ENCODE measurements at regions not wholly inside any gene's neighbourhood (a gene's known extent, or its start where the extent isn't known, plus 50 kb on each side); places are given as distances from the start of the nearest gene placed in this dataset.

DNA sequence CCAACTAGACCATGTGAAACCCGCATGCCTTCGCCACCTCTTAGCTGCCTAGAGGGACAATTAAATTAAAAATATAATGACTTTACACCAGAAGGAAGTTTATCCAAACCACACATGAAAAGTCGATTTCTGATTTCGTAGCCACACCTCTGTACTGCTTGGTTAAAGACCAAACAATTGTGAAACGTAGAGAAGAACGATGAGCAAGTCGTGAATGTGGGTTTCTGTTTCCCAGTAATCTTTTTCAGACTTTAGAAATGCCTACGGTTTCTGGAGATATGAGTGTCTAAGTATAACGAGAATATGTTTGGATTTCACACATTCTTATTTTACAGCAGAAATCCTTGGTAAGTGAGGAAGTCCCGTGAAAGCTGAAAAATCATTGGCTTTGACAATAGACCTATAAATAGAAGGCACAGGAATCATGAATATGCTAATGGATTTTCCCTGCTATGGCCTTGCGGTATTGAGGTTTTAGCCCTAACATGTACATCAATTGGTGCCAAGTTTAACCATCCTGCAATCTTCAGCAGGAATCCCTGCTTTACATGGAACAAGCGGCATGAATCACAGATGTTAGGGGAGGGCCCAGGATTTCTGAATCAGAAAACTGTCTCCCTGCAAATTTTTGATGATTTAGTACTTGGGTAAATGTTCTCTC lies 105.6 kb downstream of the TTC32 start:
- H3K36me3 ChIP-seq, result no peaks in the 10 kb centered on the region
- H3K4me1 ChIP-seq, result no peaks in the 10 kb centered on the region
- intact Hi-C loops (cut with DNase I; ENCODE audit: low total_unique reads), result no loop called here
- H3K27me3 ChIP-seq (replicated peaks in 1 of 7), result peaks cover 0 to 9% (median 0%) of the 10 kb centered on the region in 7 donors
- H3K9me3 ChIP-seq, result no peaks in the 10 kb centered on the region
- WGBS, 5 donors, result 81 to 88% (median 84%) methylated on average over 12 of the region's 12 CpGs
- no peak overlapping the region for H3K27ac ChIP-seq
- no peak overlapping the region for H3K4me3 ChIP-seq
- TF ChIP-seq POLR2A (IDR thresholded peaks at IDR 0.05) (no peak), POLR2AphosphoS5 (IDR thresholded peaks at IDR 0.05) (no peak)
- TF ChIP-seq, protein P1, sequence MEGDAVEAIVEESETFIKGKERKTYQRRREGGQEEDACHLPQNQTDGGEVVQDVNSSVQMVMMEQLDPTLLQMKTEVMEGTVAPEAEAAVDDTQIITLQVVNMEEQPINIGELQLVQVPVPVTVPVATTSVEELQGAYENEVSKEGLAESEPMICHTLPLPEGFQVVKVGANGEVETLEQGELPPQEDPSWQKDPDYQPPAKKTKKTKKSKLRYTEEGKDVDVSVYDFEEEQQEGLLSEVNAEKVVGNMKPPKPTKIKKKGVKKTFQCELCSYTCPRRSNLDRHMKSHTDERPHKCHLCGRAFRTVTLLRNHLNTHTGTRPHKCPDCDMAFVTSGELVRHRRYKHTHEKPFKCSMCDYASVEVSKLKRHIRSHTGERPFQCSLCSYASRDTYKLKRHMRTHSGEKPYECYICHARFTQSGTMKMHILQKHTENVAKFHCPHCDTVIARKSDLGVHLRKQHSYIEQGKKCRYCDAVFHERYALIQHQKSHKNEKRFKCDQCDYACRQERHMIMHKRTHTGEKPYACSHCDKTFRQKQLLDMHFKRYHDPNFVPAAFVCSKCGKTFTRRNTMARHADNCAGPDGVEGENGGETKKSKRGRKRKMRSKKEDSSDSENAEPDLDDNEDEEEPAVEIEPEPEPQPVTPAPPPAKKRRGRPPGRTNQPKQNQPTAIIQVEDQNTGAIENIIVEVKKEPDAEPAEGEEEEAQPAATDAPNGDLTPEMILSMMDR (IDR thresholded peaks at IDR 0.05 in 8 of 11, conservative IDR thresholded peaks at IDR 0.05 in 3 of 11), result no peak
- no peak for DNase-seq

DNA sequence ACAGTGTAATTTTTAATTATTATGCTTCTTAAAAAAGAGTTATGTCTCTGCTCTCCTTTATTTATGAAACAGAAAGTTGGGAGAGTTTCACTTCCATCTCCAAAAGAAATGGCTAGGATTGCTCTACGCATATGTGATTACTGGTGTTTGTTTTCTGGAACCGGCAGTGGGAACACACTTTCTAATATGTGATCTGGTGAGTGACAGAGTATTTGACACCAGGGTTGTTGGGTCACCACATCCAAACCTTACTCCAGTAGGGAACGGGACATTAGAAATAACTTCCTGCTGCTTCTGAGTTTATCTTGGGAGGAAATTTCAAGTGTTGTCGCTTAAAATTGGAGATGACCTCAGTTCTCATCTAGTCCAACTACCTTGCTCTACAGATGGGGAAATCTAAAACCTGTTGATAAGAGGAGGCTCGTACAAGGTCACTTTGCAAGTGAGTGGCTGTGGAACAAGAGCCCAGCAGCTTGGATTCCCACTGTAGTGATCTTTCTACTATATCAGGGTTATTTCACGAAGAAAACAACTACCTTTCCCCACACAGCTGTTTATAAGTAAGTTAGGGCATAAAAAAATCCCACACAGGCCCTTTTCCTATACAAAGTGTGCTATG lies 108.5 kb downstream of the TTC32 start:
- WGBS, 5 donors, result 55 to 67% (median 63%) methylated on average over 6 of the region's 6 CpGs
- no peak overlapping the region for H3K27ac ChIP-seq
- no peak for TF ChIP-seq POLR2AphosphoS5 (IDR thresholded peaks at IDR 0.05)
- H3K4me3 ChIP-seq, result no peak overlapping the region
- H3K4me1 ChIP-seq, result no peaks in the 10 kb centered on the region
- peaks cover 0 to 16% (median 0%) of the 10 kb centered on the region in 7 donors for H3K27me3 ChIP-seq (replicated peaks in 1 of 7)
- no peaks in the 10 kb centered on the region for H3K9me3 ChIP-seq
- intact Hi-C loops (cut with DNase I; ENCODE audit: low total_unique reads), result no loop called here
- DNase-seq, result no peak
- H3K36me3 ChIP-seq, result no peaks in the 10 kb centered on the region

DNA sequence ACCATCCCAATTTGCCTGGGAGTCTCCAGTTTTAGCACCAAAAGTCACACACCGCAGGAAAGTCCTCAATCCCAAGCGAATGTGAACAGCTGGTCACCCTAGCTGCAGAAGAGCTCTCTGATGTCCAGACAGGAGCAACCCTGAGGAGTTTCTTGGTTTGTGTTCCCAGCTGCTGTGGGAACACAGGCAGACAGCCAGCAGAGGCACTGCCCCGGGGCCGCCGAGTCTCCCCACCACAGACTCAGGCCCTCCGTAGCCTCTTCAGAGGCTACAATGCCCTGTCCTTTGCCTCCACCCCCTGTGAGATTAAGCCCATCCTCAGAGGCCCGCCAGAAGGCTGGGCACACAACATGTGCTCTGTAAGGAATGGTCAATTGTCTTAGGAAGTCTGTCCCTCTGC lies 111.5 kb downstream of the TTC32 start:
- Histone ChIP-seq H3K4me1 (no peaks in the 10 kb centered on the region), H3K9me3 (no peaks in the 10 kb centered on the region), H3K27ac (no peak overlapping the region), H3K27me3 (replicated peaks in 1 of 7) (peaks cover 0 to 16% (median 0%) of the 10 kb centered on the region in 7 donors), H3K4me3 (no peak overlapping the region), H3K36me3 (no peaks in the 10 kb centered on the region)
- intact Hi-C loops (cut with DNase I; ENCODE audit: low total_unique reads), result no loop called here
- WGBS, 5 donors, result 83 to 89% (median 84%) methylated on average over 7 of the region's 7 CpGs
- DNase-seq, result no peak
- no peak for TF ChIP-seq POLR2A (IDR thresholded peaks at IDR 0.05)
- no peak for TF ChIP-seq POLR2AphosphoS5 (IDR thresholded peaks at IDR 0.05)
- TF ChIP-seq, protein P1 (IDR thresholded peaks at IDR 0.05 in 8 of 11, conservative IDR thresholded peaks at IDR 0.05 in 3 of 11), result no peak

DNA sequence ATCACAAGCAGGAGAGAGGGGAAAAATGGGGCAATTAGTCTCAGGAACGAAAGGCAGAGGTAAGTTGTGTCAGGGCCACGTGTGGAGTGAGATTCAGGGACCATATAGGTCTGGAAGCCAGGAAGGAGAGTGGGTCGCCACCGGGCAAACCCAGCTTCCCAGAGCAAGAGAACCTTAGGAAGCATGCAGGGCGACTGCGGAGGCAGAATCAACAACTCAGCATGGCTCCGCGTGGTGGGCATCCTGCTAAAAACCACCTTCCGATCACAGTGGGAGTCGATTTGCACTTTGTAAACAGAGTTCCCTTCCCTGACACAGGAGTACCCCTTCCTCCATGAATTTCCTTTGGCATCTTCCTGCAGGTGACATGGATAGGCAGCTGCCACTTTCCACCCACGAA lies 114.6 kb downstream of the TTC32 start:
- Histone ChIP-seq H3K36me3 (no peaks in the 10 kb centered on the region), H3K9me3 (no peaks in the 10 kb centered on the region), H3K27ac (no peak overlapping the region), H3K27me3 (replicated peaks in 1 of 7) (peaks cover 0 to 6% (median 0%) of the 10 kb centered on the region in 7 donors), H3K4me1 (no peaks in the 10 kb centered on the region), H3K4me3 (no peak overlapping the region)
- DNase-seq, result no peak
- TF ChIP-seq POLR2AphosphoS5 (IDR thresholded peaks at IDR 0.05) (no peak), POLR2A (IDR thresholded peaks at IDR 0.05) (no peak)
- TF ChIP-seq, protein P1 (IDR thresholded peaks at IDR 0.05 in 8 of 11, conservative IDR thresholded peaks at IDR 0.05 in 3 of 11), result no peak
- 62 to 82% (median 82%) methylated on average over 11 of the region's 11 CpGs for WGBS, 5 donors
- intact Hi-C loops (cut with DNase I; ENCODE audit: low total_unique reads), result no loop called here
